GM19395 (cell line): ENCODE measurements at regions not wholly inside any gene's neighbourhood (a gene's known extent, or its start where the extent isn't known, plus 50 kb on each side); places are given as distances from the start of the nearest gene placed in this dataset.

ENCODE experiments used
- ATAC-seq: cut with Tn5 transposase; IDR thresholded peaks from one replicate; pipeline ENCODE4 v1.9.1; 2021; ENCODE audit warnings: mild to moderate bottlenecking, moderate library complexity; ENCODE audit not compliant: unreplicated experiment

DNA sequence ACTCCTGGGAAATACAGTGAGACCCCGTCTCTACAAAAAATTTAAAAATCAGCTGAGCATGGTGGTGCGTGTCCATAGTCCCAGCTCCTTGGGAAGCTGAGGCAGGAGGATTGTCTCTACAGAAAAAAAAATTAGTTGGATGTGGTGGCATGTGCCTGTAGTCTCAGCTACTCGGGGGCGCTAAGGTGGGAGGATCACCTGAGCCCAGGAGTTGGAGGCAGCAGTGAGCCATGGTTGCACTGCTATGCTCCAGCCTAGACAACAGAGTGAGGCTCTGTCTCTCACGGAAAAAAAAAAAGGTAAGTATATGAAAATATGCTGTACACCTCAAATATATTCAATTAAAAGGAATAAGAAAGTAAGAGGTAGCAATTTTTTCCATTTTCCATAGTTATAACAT lies 92.5 kb upstream of the TGIF1 start:
- ATAC-seq = no peak

DNA sequence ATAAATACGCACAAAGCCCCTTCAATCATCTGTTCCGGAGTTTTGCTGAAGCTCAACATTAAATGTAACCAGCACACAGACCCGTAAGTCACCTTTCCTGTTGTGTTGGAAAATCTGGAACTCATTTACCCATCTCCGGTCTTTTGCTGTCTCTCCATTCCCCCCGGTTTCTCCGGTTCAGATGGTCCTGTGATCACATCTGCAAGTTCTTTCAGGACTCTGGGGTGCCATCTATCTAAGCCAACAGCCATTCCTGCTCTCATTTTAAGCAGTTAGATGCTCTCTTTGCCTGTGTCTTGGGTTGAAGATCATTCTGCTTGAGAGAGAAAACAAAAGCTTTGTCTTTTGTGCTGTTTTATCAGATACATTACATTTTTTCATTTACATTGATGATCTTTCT lies 91.7 kb upstream of the TGIF1 start:
- no peak for ATAC-seq

- no peak for ATAC-seq
Observed at GRCh38 chr18:3360211-3360610, 89.8 kb upstream of the TGIF1 start.

- ATAC-seq = no peak
Observed at GRCh38 chr18:3367491-3368091, 82.4 kb upstream of the TGIF1 start.

DNA sequence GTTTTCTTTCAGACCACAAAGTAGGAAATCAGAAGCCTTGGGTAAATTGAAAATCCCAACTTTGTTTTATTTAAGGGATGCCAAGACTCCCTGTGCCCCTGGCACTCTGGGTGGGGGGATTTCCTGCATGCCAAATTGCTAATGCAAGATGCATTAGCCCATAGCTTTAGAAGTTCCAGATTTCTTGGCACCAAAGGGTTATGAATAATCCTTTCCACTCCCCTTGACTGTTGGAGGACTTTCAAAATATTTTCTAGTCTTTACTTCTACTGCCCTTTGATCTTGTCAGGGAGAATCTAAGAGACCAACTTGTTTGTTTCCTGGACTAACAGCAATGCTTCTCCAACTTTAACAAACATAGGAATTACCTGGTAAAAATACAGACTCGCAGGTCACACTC lies 81.8 kb upstream of the TGIF1 start:
- ATAC-seq = no peak

- no peak for ATAC-seq
Observed at GRCh38 chr18:3379685-3380084, 70.3 kb upstream of the TGIF1 start.

- no peak for ATAC-seq
Observed at GRCh38 chr18:3380384-3380961, 69.5 kb upstream of the TGIF1 start.

GRCh38 chr18:3383381-3383915 lies 66.5 kb upstream of the TGIF1 start:
- no peak for ATAC-seq

- ATAC-seq = peak; percentile 87
Observed at GRCh38 chr18:3384664-3385563, 65.1 kb upstream of the TGIF1 start.

GRCh38 chr18:3388323-3388722 lies 61.6 kb upstream of the TGIF1 start:
- ATAC-seq = no peak

GRCh38 chr18:3388980-3389379 lies 61.0 kb upstream of the TGIF1 start:
- ATAC-seq = no peak

- ATAC-seq = no peak
Observed at GRCh38 chr18:3389977-3390376, 60.0 kb upstream of the TGIF1 start.

DNA sequence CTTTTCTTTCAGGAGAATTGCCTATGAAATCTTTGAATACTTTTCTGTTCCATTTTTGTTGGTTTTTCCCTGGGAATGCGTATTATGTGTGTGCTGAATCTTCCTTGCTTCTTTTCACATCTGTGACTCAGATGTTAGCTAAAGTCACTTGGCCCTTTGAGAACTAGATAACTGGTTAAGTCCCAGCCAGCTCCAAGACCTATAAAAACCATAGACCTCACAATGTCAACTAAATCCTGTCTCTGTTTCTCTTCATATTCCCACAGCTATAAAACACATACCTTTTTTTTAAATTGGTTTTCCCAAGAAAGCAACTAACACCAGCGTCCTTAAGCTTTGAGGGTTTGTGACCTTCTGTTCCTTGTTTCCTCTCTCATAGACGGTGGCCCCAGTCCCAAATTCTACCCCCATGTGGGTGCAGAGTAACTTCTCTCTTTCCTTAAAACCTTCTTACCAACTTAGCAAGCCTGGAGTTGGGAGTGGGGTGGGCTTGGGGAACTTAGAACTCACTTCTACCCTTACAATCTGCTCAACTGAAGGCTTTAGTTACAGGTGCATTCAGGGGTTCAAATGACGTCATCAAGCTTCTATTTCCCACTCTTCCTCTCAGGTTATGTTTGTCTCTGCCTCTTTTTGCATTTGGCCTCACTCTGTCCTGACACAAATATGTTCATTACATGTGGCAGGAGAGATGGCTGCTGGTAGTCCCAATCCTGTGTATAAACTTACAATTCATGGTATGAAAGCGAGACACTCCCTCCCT lies 58.1 kb upstream of the TGIF1 start:
- no peak for ATAC-seq

DNA sequence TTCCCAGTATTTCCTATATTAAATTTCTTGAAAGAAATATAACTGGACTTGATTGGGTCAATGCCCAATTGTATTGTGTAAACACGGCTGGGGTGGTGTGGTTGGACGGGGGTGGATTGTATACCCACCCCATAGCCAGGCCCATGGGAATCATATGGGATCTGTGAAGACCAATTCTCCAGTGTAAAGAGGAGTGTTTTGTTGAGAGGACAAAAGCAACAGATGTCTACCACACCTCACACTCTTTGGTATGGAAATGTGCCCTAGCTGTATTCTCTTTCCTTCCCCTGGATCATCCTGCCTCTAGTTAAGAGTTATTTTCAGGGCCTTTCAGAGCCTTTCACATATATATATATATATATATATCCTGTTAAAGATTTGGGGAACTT lies 57.5 kb upstream of the TGIF1 start:
- no peak for ATAC-seq

DNA sequence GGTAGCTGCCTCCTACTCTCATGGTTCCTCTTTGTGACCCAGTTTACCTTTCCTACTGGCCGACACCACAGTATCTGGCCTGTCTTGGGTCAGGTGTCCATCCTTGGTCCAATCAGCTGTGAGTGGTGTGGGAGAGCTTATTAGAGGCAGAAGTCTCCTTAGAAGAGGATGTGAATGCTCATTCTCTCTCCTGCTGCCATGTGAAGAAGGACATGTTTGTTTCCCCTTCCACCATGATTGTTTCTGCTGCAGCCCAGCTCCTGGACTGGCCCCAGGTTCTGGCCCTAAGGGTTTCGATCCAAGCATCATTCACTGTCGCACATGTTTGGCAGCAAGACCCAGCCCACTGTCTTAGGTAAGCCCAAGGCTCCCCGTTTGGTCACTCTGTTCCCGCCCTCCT lies 55.3 kb upstream of the TGIF1 start:
- no peak for ATAC-seq

- no peak for ATAC-seq
Observed at GRCh38 chr18:3395466-3395865, 54.5 kb upstream of the TGIF1 start.

DNA sequence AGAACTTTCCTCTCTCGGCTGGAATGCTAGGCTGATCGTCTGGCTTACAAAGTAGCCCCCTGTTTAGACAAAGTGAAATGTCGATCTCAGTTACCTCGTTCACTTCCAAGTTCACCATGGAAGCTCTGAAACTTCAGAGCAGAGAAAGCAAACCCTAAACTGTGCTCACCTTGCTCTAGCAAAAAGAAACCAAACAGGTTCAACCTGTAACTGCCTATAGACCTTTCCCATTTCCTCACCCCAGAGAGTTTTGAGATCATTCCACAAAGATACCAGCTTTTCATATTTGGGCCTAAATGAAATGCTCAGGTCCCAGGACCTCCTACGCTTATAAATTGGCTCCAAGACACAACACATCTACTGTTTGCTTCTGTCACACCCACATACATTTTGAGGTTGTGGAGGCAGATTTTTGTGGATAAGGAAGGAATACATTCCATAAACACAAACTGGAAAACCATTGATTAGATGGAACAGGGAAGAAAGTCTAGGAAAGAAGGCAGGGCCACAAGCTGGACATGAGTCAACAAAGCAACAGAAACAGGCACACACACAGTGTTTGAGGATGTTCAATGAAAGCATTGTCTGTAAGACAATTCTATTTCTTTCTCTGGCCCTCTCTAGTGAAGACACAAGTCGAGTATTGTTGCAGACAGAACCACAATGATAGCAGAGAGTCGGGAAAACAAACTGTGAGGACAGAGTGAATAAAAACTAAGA lies 52.8 kb upstream of the TGIF1 start:
- no peak for ATAC-seq

GRCh38 chr18:3397786-3398185 lies 52.2 kb upstream of the TGIF1 start:
- no peak for ATAC-seq
